ENCODE measurements at regions not wholly inside any gene's neighbourhood (a gene's known extent, or its start where the extent isn't known, plus 50 kb on each side); places are given as distances from the start of the nearest gene placed in this dataset.

- H3K9me3 ChIP-seq (ENCODE audit: control insufficient read depth in 1 of 2, insufficient read depth in 1 of 2, low read depth in 1 of 2, low read length in 2 of 2) = no peaks in the 10 kb centered on the region
- RAD21 ChIA-PET (ENCODE audit: low non-redundant PET in 1 of 2, low total read pairs in 2 of 2, uncharacterized antibody in 2 of 2, unreplicated experiment in 2 of 2) = no interaction called here
- no peak overlapping the region for H2AFZ ChIP-seq (ENCODE audit: low read depth, low read length, poor library complexity, severe bottlenecking)
- no peak overlapping the region for H3K27ac ChIP-seq (ENCODE audit: low read depth, low read length)
- H3K4me1 ChIP-seq (ENCODE audit: control insufficient read depth in 1 of 2, insufficient read depth in 2 of 2, low read length in 2 of 2) = 0 out of 4 replicates have a peak, but pooled peaks cover 0 to 1% of the 10 kb centered on the region in 2 experiments
- H3K79me2 ChIP-seq (ENCODE audit: insufficient read depth, low read length) = no peaks in the 10 kb centered on the region
- BruUV-seq (replicated peaks) = no TSS peak
- no peak overlapping the region for H3K4me2 ChIP-seq (ENCODE audit: low read length)
- no peak overlapping the region for H3K4me3 ChIP-seq (replicated peaks in 1 of 2; ENCODE audit: low read depth in 1 of 2, low read length in 2 of 2)
- H3K9me2 ChIP-seq (ENCODE audit: insufficient read depth) = no peaks in the 10 kb centered on the region
- H3K36me3 ChIP-seq (ENCODE audit: control insufficient read depth in 1 of 2, insufficient read depth in 2 of 2, low read length in 2 of 2) = no peaks in the 10 kb centered on the region
- no peaks in the 10 kb centered on the region for H4K20me1 ChIP-seq (ENCODE audit: insufficient read depth)
- ATAC-seq = no peak
- H3K9ac ChIP-seq (ENCODE audit: low read length) = no peak overlapping the region
- POLR2A ChIA-PET = no interaction called here
- no peak for TF ChIP-seq CTCF (IDR thresholded peaks at IDR 0.05 in 2 of 3, conservative IDR thresholded peaks at IDR 0.05 in 1 of 3; ENCODE audit: borderline replicate concordance in 1 of 3, insufficient read depth in 1 of 3, low read depth in 2 of 3, low read length in 2 of 3)
- TF ChIP-seq CBX3 (IDR thresholded peaks at IDR 0.05; ENCODE audit: low read depth) = no peak
- no peak for TF ChIP-seq FOSL1 (IDR thresholded peaks at IDR 0.05; ENCODE audit: low read depth)
- no peak for TF ChIP-seq MAX (IDR thresholded peaks at IDR 0.05)
- no peak for TF ChIP-seq JUND (IDR thresholded peaks at IDR 0.05)
- no peak for TF ChIP-seq SRF (IDR thresholded peaks at IDR 0.05; ENCODE audit: low read depth)
- no peak for TF ChIP-seq SIN3A (IDR thresholded peaks at IDR 0.05; ENCODE audit: low read depth)
- no peak for TF ChIP-seq ZFX (IDR thresholded peaks at IDR 0.05)
- no peak for TF ChIP-seq EZH2 (IDR thresholded peaks at IDR 0.05)
- no peak for TF ChIP-seq ATF3 (IDR thresholded peaks at IDR 0.05)
- no peak for TF ChIP-seq ZNF274 (IDR thresholded peaks at IDR 0.05; ENCODE audit: low read depth, low read length)
- no peak for TF ChIP-seq RAD21 (IDR thresholded peaks at IDR 0.05; ENCODE audit: low read depth)
- TF ChIP-seq POLR2AphosphoS5 (IDR thresholded peaks at IDR 0.05; ENCODE audit: low read depth, low read length) = no peak
- no peak for TF ChIP-seq REST (IDR thresholded peaks at IDR 0.05; ENCODE audit: low read depth)
- no peak for TF ChIP-seq CEBPB (IDR thresholded peaks at IDR 0.05; ENCODE audit: low read depth)
- TF ChIP-seq ELF1 (IDR thresholded peaks at IDR 0.05; ENCODE audit: borderline replicate concordance, low read depth) = no peak
- no peak for TF ChIP-seq EGR1 (IDR thresholded peaks at IDR 0.05; ENCODE audit: low read depth)
- CTCF ChIA-PET = no interaction called here
- intact Hi-C loops (cut with micrococcal nuclease) = no loop called here
- no peaks in the 10 kb centered on the region for H3K27me3 ChIP-seq (ENCODE audit: insufficient read depth, low read length)
- no peak for DNase-seq (ENCODE audit: low read depth, low spot score)
Measured at GRCh38 chr1:117678246-117678977, 72.6 kb downstream of the TENT5C start.
